PC-9 (cell line): ENCODE measurements at regions not wholly inside any gene's neighbourhood (a gene's known extent, or its start where the extent isn't known, plus 50 kb on each side); places are given as distances from the start of the nearest gene placed in this dataset.

ENCODE experiments used
- BruUV-seq: library from RNA; stranded (reverse); fragments of 400-500 nt; replicated peaks from 2 replicates; lab custom pipeline; 2021; lab: Mats Ljungman, UMichigan
- CTCF ChIA-PET: fragments of 300-600 bp; sonication (Branson Sonifier 250); formaldehyde crosslinking; loops from one replicate; lab custom pipeline; 2022; ENCODE audit warnings: antibody characterized with exemption; lab: Charles Lee
- POLR2A ChIA-PET: fragments of 300-600 bp; sonication (Branson Sonifier 250); formaldehyde crosslinking; loops from one replicate; lab custom pipeline; 2022; ENCODE audit warnings: antibody characterized with exemption; ENCODE audit not compliant: unreplicated experiment; lab: Charles Lee
- DNase-seq, 2 experiments: peaks; one replicate each; pipeline versions ENCODE4 v3.0.0 to v3.0.0-alpha.2; 2015 to 2022; ENCODE audit warnings: mixed read lengths in 1 of 2
- H2AFZ ChIP-seq: fragments of 200-600 bp; sonication (generic); 2 replicates; pipeline ENCODE4 v1.8.1; 2017; ENCODE audit warnings: antibody characterized with exemption
- H3F3A ChIP-seq: fragments of 200-600 bp; sonication (generic); 2 replicates; pipeline ENCODE4 v1.8.1; 2017; ENCODE audit warnings: antibody characterized with exemption, mild to moderate bottlenecking, low read depth; ENCODE audit not compliant: insufficient read depth
- H3K27ac ChIP-seq: fragments of 200-600 bp; sonication (generic); 2 replicates; pipeline ENCODE4 v1.6.1; 2016; ENCODE audit warnings: mixed run types
- H3K27me3 ChIP-seq: fragments of 200-600 bp; sonication (generic); 2 replicates; pipeline ENCODE4 v1.6.1; 2016; ENCODE audit warnings: low read depth, mixed run types; ENCODE audit not compliant: insufficient read depth
- H3K36me3 ChIP-seq: fragments of 200-600 bp; sonication (generic); 2 replicates; pipeline ENCODE4 v1.6.1; 2016; ENCODE audit warnings: low read depth, mixed run types
- H3K4me1 ChIP-seq: fragments of 200-600 bp; sonication (generic); replicated peaks from 2 replicates; pipeline ENCODE4 v1.6.1; 2016; ENCODE audit warnings: mixed run types; ENCODE audit not compliant: insufficient read depth
- H3K4me2 ChIP-seq: fragments of 200-600 bp; sonication (generic); 2 replicates; pipeline ENCODE4 v1.6.1; 2017; ENCODE audit warnings: mixed run types
- H3K4me3 ChIP-seq: fragments of 200-600 bp; sonication (generic); 2 replicates; pipeline ENCODE4 v1.6.1; 2016; ENCODE audit warnings: mixed run types
- H3K79me2 ChIP-seq: fragments of 200-600 bp; sonication (generic); 2 replicates; pipeline ENCODE4 v1.6.1; 2017; ENCODE audit warnings: low read depth, mixed run types
- H3K9me2 ChIP-seq: fragments of 200-600 bp; sonication (generic); 2 replicates; pipeline ENCODE4 v1.8.1; 2017; ENCODE audit warnings: mild to moderate bottlenecking; ENCODE audit not compliant: insufficient read depth
- H3K9me3 ChIP-seq: fragments of 200-600 bp; sonication (generic); 2 replicates; pipeline ENCODE4 v1.8.1; 2016; ENCODE audit warnings: low read depth; ENCODE audit not compliant: insufficient read depth
- H4K20me1 ChIP-seq: fragments of 200-600 bp; sonication (generic); 2 replicates; pipeline ENCODE4 v1.8.1; 2017; ENCODE audit not compliant: insufficient read depth
- EZH2 ChIP-seq: fragments of 200-600 bp; sonication (generic); IDR thresholded peaks from 2 replicates; pipeline ENCODE4 v1.8.0; 2017; ENCODE audit warnings: antibody characterized with exemption, low read depth
- intact Hi-C: fragments of 100-400 bp; cut with micrococcal nuclease; formaldehyde crosslinking; loops from one replicate; pipeline ENCODE4 v1.10.0; 2022; ENCODE audit not compliant: unreplicated experiment
- TF ChIP-seq, protein P1 (sequence below): fragments of 200-600 bp; sonication (generic); conservative IDR thresholded peaks from 2 replicates; pipeline ENCODE4 v1.6.1; 2017; ENCODE audit warnings: mixed run types, antibody characterized with exemption, mild to moderate bottlenecking, moderate library complexity

DNA sequence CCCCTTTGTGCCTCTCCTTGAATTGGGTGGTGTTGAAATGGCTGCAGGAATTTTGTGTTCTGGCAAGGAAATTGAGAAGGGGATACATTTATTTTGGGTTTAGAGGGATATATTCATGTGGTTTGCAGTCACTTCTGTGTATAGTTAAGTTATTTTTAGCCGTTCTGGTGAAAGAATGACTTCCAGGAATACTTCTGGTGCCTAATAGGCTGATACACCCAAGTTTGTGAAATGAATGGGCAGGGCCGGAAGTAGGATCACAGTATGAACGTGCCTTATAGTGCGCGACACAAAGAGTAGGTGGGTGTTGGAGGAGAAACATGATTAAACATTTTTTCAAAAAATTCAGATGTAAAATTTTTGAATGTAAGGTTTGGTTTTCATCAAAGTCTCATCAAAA, 168.6 kb upstream of the ATP5MC3 start:
- intact Hi-C loops = no loop called here
- Histone ChIP-seq H3K9me2 (no peaks in the 10 kb centered on the region), H3F3A (no peaks in the 10 kb centered on the region), H3K4me2 (no peak overlapping the region), H3K27me3 (peaks cover 54% of the 10 kb centered on the region), H3K27ac (no peak overlapping the region), H3K9me3 (no peaks in the 10 kb centered on the region), H3K4me1 (no peaks in the 10 kb centered on the region), H3K79me2 (no peaks in the 10 kb centered on the region), H2AFZ (no peak overlapping the region), H4K20me1 (no peaks in the 10 kb centered on the region), H3K4me3 (no peak overlapping the region), H3K36me3 (no peaks in the 10 kb centered on the region)
- POLR2A ChIA-PET = no interaction called here
- no TSS peak for BruUV-seq
- DNase-seq = no peak
- TF ChIP-seq, protein P1, sequence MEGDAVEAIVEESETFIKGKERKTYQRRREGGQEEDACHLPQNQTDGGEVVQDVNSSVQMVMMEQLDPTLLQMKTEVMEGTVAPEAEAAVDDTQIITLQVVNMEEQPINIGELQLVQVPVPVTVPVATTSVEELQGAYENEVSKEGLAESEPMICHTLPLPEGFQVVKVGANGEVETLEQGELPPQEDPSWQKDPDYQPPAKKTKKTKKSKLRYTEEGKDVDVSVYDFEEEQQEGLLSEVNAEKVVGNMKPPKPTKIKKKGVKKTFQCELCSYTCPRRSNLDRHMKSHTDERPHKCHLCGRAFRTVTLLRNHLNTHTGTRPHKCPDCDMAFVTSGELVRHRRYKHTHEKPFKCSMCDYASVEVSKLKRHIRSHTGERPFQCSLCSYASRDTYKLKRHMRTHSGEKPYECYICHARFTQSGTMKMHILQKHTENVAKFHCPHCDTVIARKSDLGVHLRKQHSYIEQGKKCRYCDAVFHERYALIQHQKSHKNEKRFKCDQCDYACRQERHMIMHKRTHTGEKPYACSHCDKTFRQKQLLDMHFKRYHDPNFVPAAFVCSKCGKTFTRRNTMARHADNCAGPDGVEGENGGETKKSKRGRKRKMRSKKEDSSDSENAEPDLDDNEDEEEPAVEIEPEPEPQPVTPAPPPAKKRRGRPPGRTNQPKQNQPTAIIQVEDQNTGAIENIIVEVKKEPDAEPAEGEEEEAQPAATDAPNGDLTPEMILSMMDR = no peak
- no peak for TF ChIP-seq EZH2
- CTCF ChIA-PET = no interaction called here

DNA sequence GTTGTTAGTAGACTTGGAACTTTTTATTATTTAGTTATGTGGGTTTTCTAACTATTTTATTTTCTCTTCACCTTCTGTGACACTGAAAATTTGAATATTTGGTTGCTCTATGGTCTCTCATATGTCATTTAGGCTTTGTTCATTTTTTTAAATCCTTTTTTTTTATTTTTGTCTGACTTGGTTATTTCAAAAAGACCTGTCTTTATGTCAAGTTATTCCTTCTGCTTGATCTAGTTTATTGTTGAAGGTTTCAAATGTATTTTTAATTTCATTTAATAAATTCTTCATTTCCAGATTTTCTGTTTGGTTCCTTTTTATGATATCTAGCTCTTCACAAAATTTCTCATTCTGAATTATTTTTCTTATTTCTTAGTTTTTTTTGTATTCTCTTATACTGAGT, 160.6 kb upstream of the ATP5MC3 start:
- Histone ChIP-seq H3K9me3 (peaks cover 7% of the 10 kb centered on the region; the same call in 1 of the 2 replicates), H3F3A (no peaks in the 10 kb centered on the region), H2AFZ (no peak overlapping the region), H3K27ac (no peak overlapping the region), H3K4me1 (no peaks in the 10 kb centered on the region), H3K36me3 (no peaks in the 10 kb centered on the region), H3K4me2 (no peak overlapping the region), H3K79me2 (no peaks in the 10 kb centered on the region), H3K27me3 (no peaks in the 10 kb centered on the region; the same call in 1 of the 2 replicates), H4K20me1 (no peaks in the 10 kb centered on the region), H3K9me2 (no peaks in the 10 kb centered on the region), H3K4me3 (no peak overlapping the region)
- intact Hi-C loops = no loop called here
- POLR2A ChIA-PET = no interaction called here
- CTCF ChIA-PET = no interaction called here
- BruUV-seq = no TSS peak
- DNase-seq = no peak
- no peak for TF ChIP-seq EZH2
- TF ChIP-seq, protein P1 = no peak

DNA sequence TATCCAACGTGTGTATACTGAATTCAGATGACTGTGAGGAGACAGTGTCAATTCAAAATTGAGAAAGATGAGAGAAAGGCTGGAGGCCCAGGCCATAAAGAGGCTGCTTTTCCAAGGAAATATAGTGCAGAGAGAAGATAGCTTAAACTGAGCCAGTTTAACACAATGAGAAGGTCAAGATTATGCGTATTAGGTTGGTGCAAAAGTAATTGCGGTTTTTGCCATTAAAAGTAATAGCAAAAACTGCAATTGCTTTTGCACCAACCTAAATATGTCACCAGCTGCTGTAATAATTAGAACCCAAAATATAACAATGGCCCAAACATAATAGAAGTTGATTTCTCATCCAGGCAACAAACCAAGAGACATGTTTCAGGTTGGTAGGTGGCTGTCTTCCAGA, 148.7 kb upstream of the ATP5MC3 start:
- Histone ChIP-seq H3K9me3 (no peaks in the 10 kb centered on the region), H4K20me1 (no peaks in the 10 kb centered on the region), H3K36me3 (no peaks in the 10 kb centered on the region), H3K79me2 (no peaks in the 10 kb centered on the region), H3K9me2 (no peaks in the 10 kb centered on the region), H3K27ac (no peak overlapping the region), H3F3A (no peaks in the 10 kb centered on the region), H3K4me1 (no peaks in the 10 kb centered on the region), H3K4me2 (no peak overlapping the region), H3K27me3 (peaks cover 12% of the 10 kb centered on the region; the same call in 1 of the 2 replicates), H2AFZ (no peak overlapping the region), H3K4me3 (no peak overlapping the region)
- POLR2A ChIA-PET = no interaction called here
- no peak for DNase-seq
- no TSS peak for BruUV-seq
- CTCF ChIA-PET = no interaction called here
- TF ChIP-seq, protein P1 = no peak
- no peak for TF ChIP-seq EZH2
- intact Hi-C loops = no loop called here
